ENCODE measurements at regions not wholly inside any gene's neighbourhood (a gene's known extent, or its start where the extent isn't known, plus 50 kb on each side); places are given as distances from the start of the nearest gene placed in this dataset.

DNA sequence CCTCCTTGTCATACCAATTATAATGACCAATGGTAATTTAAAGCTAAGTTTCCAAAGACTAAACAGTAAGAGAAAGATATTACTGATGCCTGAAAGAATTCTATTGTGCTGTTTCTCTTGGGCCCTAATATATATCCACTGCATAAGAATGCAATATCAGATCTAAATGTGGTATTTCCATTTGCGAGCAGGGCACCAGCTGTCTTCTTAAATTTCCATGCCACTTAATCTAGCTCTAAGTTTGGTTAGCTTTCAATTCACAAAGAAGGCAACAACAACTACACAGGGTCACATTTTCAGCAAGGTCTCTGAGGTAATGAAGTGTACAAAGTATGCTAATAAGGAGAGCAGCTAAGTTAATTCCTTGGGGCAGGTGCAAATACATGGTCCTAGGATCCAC is 315.7 kb downstream of the GPR37 start:
- TF ChIP-seq POLR2AphosphoS5 (IDR thresholded peaks at IDR 0.05; ENCODE audit: low read depth, low read length) (no peak), POLR2A (IDR thresholded peaks at IDR 0.05; ENCODE audit: low read depth, low read length) (no peak), TAF1 (IDR thresholded peaks at IDR 0.05; ENCODE audit: low read depth, low read length) (no peak)
